Panc1 (cell line): ENCODE measurements at regions not wholly inside any gene's neighbourhood (a gene's known extent, or its start where the extent isn't known, plus 50 kb on each side); places are given as distances from the start of the nearest gene placed in this dataset.

Source experiments
- CTCF ChIP-seq: fragments of 450-650 bp; IDR thresholded peaks from 2 replicates; pipeline ENCODE4 v1.5.1; 2017; ENCODE audit warnings: mild to moderate bottlenecking
- POLR2AphosphoS5 ChIP-seq: IDR thresholded peaks from 2 replicates; pipeline ENCODE4 v1.6.1; 2012; ENCODE audit warnings: mild to moderate bottlenecking, low read depth, low read length, moderate library complexity
- REST ChIP-seq, 2 experiments: IDR thresholded peaks; 2 replicates each; pipeline ENCODE4 v1.6.1; 2011 to 2012; ENCODE audit warnings: low read depth in 2 of 2, control low read depth in 1 of 2, low read length in 1 of 2, mild to moderate bottlenecking in 1 of 2, moderate library complexity in 1 of 2; ENCODE audit not compliant: insufficient read depth in 1 of 2
- SIN3A ChIP-seq: IDR thresholded peaks from 2 replicates; pipeline ENCODE4 v1.6.1; 2012; ENCODE audit warnings: low read depth, mild to moderate bottlenecking, low read length, moderate library complexity, borderline replicate concordance; ENCODE audit not compliant: insufficient read depth
- TCF7L2 ChIP-seq: IDR thresholded peaks from 2 replicates; pipeline ENCODE4 v1.6.1; 2011; ENCODE audit warnings: mild to moderate bottlenecking, low read depth, low read length, inconsistent platforms

- no peak for TF ChIP-seq CTCF
- TF ChIP-seq SIN3A, result no peak
- TF ChIP-seq POLR2AphosphoS5, result no peak
- TF ChIP-seq REST (IDR thresholded peaks at IDR 0.05; ENCODE audit: insufficient read depth in 1 of 2, low read depth in 2 of 2, low read length in 1 of 2), result no peak
- TF ChIP-seq TCF7L2, result no peak
These were observed 894.2 kb upstream of the CRIM1 start for GRCh38 chr2:35461406-35461805.
